GM19240 (cell line): ENCODE measurements at regions not wholly inside any gene's neighbourhood (a gene's known extent, or its start where the extent isn't known, plus 50 kb on each side); places are given as distances from the start of the nearest gene placed in this dataset.
"Not testable (repeated sequence)": the region's sequence is repeated elsewhere in the genome, so short reads cannot be mapped to it uniquely, and the experiment has no call there.

Experiments used
- DNase-seq: peaks from one replicate; pipeline ENCODE4 v3.0.0; 2011; ENCODE audit warnings: low spot score; ENCODE audit not compliant: insufficient read length

- no peak for DNase-seq
Measured at GRCh38 chr10:57341294-57341693, 926.4 kb downstream of the IPMK start.

GRCh38 chr10:57338823-57339558 is 928.7 kb downstream of the IPMK start:
- peak; percentile 3 for DNase-seq

GRCh38 chr10:57336865-57337264 is 930.8 kb downstream of the IPMK start:
- DNase-seq = no peak

GRCh38 chr10:57336341-57336740 is 931.4 kb downstream of the IPMK start:
- DNase-seq = no peak

GRCh38 chr10:57334523-57334922 is 933.2 kb downstream of the IPMK start:
- DNase-seq = no peak

- no peak for DNase-seq
Measured at GRCh38 chr10:57333880-57334279, 933.8 kb downstream of the IPMK start.

- DNase-seq = not testable (repeated sequence)
Measured at GRCh38 chr10:57321400-57321854, 946.3 kb downstream of the IPMK start.

GRCh38 chr10:57320416-57320815 is 947.3 kb downstream of the IPMK start:
- DNase-seq = no peak

- DNase-seq = no peak
Measured at GRCh38 chr10:57314046-57314445, 953.0 kb upstream of the ZWINT start.

GRCh38 chr10:57303566-57303965 is 942.5 kb upstream of the ZWINT start:
- no peak for DNase-seq

GRCh38 chr10:57300718-57301117 is 939.7 kb upstream of the ZWINT start:
- DNase-seq = no peak

- no peak for DNase-seq
Measured at GRCh38 chr10:57294698-57295097, 933.6 kb upstream of the ZWINT start.

- DNase-seq = no peak
Measured at GRCh38 chr10:57288754-57289153, 927.7 kb upstream of the ZWINT start.

- no peak for DNase-seq
Measured at GRCh38 chr10:57262892-57263291, 901.8 kb upstream of the ZWINT start.

- no peak for DNase-seq
Measured at GRCh38 chr10:57260175-57260574, 899.1 kb upstream of the ZWINT start.

GRCh38 chr10:57249615-57250281 is 888.7 kb upstream of the ZWINT start:
- DNase-seq = no peak

GRCh38 chr10:57247271-57247670 is 886.2 kb upstream of the ZWINT start:
- DNase-seq = no peak

- no peak for DNase-seq
Measured at GRCh38 chr10:57225920-57226319, 864.9 kb upstream of the ZWINT start.

GRCh38 chr10:57224811-57225210 is 863.8 kb upstream of the ZWINT start:
- no peak for DNase-seq

GRCh38 chr10:57222603-57223002 is 861.5 kb upstream of the ZWINT start:
- no peak for DNase-seq

- no peak for DNase-seq
Measured at GRCh38 chr10:57222129-57222528, 861.1 kb upstream of the ZWINT start.

GRCh38 chr10:57221674-57222073 is 860.6 kb upstream of the ZWINT start:
- no peak for DNase-seq

GRCh38 chr10:57218382-57218781 is 857.3 kb upstream of the ZWINT start:
- no peak for DNase-seq
